NCI-H2029 (cell line): ENCODE measurements at regions not wholly inside any gene's neighbourhood (a gene's known extent, or its start where the extent isn't known, plus 50 kb on each side); places are given as distances from the start of the nearest gene placed in this dataset.

ENCODE experiments used
- DNase-seq: peaks from one replicate; lab custom pipeline; 2025; lab: John Stamatoyannopoulos, UW

DNA sequence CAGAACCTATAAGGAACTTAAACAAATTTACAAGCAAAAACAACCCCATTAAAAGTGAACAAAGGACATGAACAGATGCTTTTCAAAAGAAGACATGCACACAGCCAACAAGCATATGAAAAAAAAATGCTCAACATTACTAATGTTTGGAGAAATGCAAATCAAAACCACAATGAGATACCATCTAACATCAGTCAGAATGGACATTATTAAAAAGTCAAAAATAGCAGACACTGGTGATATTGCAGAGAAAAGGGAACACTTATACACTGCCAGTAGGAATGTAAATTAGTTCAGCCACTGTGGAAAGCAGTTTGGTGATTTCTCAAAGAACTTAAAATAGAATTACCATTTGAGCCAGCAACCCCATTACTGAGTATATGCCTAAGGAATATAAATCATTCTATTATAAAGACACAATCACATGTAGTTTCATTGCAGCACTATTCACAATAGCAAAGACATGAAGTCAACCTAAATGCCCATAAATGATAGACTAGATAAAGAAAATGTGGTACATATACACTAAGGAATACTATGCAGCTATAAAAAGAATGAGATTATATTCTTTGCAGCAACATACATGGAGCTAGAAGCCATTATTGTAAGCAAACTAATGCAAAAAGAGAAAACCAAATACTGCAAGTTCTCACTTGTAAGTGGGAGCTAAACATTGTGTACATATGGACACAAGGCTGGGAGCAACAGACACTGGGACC, 1509.4 kb downstream of the TECRL start:
- no peak for DNase-seq

DNA sequence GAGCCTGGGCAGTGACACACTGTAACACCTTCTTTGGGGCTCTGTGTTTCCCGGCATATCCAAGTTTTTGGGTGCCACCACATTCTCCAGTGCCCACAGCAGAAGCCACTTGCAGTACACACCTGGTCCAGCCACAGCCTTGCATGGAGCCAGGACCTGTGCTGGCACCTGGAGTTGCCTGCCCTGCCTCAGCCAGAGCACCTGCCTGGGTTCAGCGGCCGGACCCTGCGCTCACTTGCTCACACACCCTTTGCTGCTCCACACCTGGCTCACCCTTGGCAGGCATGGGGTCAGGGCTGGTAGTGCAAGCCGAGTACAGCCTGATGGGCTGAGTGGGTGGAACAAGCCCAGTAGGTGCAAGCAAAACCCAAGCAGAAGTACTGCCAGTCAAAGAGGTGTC, 1511.1 kb downstream of the TECRL start:
- DNase-seq: no peak

DNA sequence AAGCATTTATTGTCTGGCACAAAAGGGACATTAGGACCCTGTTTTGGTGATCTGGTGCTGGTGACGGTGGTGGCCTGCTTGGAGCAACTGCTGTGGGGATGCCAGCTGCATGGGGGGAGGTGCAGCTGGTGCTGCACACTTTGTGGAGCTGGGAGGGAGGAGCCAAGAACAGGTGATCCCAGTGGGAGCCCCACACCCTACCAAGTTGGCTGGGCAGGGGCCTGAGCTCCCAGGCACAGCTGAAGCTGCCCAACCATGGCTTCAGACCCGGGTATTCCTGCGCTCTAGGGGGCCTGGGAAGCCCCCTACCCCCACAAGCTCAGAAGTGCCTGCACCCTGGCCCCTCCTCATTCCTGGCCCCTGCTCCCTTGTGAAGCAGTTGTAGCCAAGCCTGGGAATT, 1512.5 kb downstream of the TECRL start:
- DNase-seq: no peak

DNA sequence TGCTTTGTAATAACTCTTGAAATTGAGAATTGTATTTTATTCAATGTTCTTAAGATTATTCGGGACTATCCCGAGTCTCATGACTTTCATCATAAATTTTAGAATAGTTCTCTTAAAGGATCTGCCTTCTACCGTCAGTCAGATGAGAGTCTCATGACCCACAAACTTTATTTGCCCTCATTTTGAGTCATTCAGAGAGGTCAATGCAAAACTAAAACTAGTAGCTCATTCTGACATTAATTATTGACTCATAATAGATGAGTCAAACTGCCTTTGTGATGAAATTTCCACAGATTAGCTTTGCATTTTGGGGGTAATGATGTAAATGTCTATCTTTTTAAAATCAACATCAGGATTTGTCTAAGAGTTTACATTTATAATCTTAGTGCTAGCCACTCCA, 1527.3 kb downstream of the TECRL start:
- DNase-seq: no peak

DNA sequence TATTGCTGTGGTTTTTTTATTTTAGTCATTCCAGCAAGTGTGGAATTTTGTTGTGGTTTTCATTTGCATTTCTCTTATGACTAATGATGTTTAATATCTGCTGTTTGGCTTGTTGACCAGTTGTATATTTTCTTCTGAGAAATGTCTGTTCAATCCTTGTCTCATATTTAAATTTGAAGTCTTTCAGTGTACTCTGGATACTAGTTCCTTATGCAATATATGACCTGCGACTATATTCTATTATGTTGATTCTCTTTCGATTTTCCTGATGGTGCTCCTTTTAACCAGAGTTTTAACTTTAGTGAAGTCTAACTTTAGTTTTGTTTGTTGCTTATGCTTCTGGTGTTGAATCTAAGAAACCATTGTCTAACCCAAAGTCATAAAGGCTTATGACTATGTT, 1528.0 kb downstream of the TECRL start:
- no peak for DNase-seq

DNA sequence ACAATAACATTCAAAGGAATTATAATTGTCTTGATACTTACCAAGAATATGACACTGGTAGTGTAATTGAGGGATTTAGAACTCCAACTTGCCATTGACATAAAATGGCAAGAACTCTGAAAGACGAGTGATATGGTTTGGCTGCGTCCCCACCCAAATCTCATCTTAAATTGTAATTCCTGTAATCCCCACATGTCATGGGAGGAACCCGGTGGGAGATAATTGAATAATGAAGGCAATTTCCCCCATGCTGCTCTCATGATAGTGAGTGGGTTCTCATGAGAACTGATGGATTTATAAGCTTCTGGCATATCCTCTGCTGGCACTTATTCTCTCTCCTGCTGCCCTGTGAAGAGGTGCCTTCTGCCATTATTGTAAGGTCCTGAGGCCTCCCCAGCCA, 1536.4 kb downstream of the TECRL start:
- no peak for DNase-seq

DNA sequence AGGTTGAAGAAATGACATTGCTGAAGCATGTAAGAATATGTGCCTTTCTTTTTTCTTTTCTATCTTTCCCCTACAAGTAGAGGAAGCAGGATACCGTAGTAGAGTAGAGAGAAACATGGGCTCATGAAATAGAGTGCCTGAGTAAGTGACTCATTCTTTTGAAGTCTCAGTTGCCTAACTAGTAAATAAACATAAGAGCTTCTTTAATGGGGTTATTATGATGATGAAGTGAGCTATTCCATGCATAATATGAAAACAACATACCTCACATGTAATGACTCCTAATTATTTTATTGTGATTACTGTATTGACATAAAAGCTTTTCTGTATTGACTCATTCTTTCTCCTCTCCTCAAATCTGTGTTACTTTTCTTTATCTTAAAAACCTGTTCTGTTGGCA, 1538.2 kb downstream of the TECRL start:
- no peak for DNase-seq

DNA sequence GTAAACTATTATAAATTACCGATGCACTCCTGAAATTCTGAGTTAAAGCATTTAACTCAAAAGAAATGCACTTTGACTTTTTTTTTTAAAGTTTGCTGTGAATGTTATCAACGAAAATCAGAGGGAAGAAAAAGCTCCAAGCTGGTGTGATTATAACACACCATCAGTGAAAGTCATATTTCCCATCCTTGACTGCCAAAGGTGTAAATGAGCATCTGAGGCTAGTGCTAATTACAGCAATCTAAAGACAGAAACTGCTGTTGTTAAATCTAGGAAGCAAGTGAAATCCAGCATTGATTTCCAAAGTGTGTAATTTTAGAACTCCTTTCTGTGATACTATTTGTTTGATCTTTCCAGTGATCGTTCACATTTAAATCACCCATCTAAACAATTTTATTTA, 1538.8 kb downstream of the TECRL start:
- DNase-seq: no peak

DNA sequence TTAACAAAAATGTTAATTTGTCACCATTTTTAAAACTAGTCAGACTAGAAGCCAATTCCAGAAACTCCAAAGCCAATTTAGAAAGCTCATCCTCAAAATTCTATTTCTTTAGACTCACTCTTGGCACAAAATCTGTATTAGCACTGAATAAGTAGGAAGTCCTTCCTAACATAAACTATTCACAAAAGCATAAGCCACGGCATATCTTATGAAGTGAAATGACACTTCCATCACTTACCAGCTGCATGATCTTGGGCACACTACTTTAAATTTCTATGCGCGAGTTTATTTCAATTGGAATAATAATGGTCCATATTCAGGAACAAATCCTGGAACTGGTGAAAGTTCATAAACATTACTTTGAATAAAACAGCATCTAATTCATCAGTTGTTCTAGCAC, 1544.0 kb downstream of the TECRL start:
- no peak for DNase-seq

DNA sequence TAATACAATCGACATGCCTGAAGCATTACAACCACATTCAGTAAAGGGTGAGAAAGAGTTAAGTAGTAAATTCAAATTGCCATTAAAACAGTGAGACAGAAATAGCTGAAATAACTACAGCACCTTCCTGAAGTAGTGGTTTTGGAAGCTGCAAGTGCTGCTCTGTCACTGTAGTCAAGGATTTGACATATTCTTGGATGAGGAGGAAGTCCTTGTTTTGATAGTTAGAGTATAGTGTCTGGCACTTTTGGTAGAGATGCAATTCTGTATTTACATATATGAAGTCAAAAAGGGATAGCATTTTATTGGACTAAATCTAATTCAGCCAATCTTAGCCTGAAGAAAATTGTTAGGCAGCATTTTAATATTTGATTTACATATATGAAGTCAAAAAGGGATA, 1559.6 kb downstream of the TECRL start:
- no peak for DNase-seq

DNA sequence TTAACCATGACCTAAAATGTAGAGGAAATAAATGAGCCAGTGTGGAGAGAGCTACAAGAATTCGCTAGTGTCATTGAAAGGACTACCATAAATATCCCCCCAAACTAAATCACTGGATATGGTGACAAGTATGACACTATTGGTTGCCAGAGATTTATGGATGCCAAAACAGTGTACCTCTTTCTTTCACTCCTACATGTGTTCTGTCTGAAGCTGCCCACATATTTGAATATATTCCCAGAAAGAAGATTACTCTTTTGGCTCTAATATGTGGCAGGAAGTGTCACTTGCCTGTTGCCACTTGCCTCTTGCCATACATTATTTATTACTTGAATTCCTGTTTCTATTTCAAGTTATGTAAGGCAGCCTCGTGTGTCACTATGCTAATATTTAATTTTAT, 1573.6 kb downstream of the TECRL start:
- no peak for DNase-seq

DNA sequence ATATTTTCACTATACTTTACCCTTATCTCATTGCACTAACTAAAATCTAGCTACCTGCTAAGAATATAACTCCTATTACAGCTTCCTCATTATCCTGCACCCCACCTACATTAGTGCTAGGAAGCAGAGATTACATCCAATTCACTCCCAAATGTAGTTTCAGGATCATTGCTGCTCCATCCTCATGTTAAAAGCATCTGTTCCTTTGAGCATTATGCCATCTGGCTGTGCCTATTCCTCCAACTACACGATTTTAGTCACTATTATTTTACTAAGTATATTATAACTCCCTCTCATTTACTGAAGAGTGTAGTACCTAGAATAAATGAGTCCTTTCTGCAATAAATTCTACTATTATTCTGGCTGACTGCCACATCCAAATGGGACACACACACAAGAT, 1586.9 kb downstream of the TECRL start:
- DNase-seq: no peak

DNA sequence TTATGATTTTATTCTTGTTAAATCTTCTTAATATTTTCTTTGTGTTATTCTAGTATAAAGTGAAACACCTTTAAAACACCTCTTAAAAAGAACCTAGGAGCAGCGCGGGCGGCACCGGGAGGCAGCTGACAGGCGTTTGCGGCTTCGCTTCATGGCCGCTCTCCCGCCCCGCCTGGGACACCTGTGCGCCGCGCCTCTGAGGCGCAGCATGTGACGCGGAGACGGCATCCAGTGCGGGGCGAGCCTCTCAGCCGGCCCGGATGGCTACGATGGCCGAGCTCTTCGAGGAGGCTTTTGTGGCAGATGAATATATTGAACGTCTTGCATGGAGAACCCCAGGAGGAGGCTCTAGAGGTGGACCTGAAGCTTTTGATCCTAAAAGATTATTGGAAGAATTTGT, 1592.7 kb downstream of the TECRL start:
- DNase-seq: no peak

DNA sequence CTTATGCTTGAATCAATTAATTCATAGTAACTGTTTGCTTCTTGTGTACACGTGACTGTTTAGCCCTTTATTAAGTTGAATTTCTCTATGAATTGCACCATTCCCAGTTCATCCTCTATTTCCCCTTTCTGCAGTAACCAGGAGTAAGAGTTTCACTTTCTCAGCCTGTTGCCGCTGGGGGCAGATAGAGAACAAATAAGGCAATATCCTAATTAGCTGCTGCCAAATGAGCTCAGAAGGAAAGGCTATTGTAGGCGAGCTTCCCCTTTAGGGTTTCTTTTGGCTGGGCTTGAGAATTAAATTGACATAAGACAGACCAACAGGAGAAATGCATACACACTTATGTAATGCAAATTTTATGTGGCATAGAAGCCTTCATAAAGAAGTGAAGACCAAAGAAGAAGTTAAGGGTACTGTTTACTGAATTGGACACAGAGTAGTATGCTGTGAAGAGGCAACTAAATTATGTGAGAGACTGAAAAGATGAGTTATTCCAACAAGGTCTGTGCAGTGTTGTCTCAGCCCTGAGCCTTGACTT, 1594.7 kb downstream of the TECRL start:
- no peak for DNase-seq

DNA sequence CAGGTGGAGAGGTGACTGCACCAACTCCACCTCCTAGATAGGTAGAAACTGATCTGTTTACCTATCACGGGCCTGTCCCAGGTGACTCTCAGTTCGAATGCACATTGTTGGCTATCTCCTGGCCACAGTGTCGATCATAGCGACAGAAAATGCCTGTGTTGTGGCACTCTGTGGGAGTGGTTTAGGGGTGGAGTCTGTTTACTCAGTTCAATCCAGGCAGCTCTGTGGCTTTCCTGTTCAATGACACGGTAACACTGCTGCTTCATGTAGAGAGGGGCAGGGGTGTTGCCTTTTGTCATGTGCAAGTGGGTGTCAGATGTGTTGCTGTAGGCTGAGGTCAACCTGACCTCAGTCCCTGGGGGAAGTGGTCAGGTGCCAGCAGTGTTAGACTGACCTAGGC, 1602.4 kb downstream of the TECRL start:
- no peak for DNase-seq

DNA sequence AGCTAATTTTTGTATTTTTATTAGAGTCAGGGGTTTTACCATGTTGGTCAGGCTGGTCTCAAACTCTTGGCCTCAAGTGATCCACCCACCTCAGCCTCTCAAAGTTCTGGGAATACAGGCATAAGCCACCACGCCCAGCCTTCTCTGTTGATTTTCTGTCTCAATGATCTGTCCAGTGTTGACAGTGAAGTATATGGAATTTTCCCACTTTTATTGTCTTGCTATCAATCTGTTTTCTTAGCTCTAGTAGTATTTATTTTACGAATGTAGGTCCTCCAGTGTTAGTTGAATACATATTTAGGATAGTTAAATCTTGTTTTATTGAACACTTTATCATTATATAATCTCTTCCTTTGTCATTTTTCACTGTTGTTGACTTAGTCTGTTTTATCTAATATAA, 1603.9 kb downstream of the ADGRL3 start:
- no peak for DNase-seq

DNA sequence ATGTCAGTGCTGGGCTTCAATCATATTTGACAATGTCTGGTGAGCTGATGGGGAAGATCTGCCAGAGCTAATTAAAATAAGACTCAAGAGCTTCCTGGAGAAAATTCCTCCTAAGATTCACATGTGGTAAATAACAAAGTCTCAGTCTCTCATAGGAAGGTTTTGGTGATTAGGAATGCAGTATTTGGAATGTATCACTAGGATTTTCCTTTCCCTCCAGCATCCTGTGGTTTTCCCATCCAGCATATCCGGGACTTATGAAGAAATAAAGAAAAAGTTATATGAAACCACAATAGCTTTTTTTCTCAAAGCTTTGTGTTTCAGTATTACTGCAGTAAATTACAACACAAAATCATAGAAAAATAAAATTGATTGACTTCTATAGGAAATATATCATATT, 1597.1 kb downstream of the ADGRL3 start:
- DNase-seq: no peak

DNA sequence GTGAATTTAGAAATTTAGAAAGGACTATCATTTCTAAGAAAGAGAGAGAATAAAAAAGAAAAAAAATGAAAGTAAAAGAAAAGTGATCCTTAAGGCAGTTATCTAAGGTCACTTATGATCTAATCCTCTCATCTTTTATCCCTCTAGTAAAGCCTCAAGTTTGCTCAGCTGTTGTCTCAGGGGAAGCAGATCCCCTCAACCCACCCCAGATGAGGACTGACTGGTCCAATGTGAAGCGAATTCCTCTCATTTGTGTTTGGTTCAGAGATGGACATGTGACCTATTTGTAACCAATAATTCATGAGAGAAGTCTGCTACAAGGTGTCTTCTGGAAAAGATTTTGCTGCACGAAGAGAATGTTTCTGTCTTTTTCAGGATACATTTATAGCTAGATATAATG, 1591.3 kb downstream of the ADGRL3 start:
- DNase-seq: no peak

DNA sequence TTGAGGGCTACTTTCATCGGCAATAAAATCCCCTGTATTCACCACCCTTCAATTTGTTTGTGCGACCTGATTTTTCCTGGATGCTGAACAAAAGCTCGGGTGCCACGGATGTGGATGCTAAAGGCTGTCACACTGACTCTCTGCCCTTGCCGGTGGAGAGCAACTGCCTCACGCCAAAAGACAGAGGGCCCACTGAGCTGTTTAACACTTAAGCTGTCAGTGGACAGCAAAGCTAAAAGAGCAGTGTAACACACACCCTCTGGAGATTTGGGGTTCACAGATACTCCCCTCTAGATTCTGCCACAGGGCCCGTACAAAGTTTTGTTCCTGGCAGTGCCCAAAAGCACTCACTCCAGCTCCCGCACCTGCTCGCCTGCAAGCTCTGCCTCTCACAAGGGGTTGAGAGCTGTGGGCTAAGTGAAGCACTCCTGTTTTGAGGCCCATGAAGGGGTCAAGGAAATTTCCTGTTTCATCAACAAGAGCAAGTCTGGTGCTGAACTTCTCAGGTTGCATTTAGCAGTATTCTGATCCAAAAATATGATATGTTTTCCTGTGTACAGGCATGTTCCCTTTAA, 1571.9 kb downstream of the ADGRL3 start:
- DNase-seq: no peak

DNA sequence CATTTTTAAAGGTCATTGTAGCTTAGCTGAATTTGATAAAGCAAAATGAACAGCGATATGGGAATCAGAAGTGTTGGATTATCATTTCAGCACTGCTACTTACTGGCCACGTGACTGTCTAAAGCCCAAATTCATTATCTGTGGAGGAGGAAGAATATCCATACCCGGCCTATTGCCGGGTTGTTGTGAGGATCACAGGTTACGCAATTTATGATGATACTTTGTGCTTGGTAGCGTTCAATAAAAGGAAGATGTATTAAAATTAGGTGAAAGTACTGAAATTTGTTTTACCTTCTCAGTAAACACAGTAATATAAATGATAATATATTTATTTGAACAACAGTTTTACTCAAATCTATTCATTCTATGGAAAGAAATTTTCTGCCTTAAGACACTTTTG, 1540.2 kb downstream of the ADGRL3 start:
- no peak for DNase-seq

DNA sequence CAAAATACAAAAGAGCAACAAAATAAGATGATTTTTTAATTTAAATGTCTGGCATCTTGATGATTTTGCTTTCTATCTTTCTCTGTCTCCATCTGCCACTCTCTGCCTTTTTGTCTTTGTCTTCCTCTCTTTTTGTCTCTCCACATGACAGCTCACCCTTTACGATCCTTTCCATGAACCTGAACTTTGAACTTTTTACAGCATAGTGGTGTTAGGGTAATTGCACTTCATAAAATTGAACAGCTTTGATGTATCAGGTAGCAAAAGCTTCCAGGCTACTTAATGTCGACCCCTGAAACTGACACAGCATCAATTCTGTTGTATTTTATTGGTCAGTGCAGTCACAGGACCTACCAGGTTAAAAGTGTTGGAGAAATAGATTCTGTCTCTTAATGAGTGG, 1517.0 kb downstream of the ADGRL3 start:
- no peak for DNase-seq

DNA sequence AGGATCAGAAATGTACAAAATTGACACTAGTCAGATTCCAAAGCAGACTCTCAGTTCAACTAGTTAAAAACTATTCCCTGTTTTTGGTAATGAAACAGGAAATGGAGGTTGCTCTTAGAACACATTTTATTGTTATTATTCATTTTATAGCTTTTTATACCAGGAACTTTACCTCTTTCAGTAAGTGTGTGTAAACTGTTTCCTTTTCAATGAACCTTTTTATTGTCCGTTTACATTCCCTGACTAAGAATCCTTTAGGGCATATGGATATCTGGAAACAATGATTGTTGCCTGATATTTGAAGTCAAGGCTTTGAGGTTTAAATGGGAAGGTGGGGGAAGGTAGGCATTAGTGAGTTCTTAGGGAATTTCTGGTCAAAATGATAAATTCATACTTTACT, 1511.4 kb downstream of the ADGRL3 start:
- no peak for DNase-seq

DNA sequence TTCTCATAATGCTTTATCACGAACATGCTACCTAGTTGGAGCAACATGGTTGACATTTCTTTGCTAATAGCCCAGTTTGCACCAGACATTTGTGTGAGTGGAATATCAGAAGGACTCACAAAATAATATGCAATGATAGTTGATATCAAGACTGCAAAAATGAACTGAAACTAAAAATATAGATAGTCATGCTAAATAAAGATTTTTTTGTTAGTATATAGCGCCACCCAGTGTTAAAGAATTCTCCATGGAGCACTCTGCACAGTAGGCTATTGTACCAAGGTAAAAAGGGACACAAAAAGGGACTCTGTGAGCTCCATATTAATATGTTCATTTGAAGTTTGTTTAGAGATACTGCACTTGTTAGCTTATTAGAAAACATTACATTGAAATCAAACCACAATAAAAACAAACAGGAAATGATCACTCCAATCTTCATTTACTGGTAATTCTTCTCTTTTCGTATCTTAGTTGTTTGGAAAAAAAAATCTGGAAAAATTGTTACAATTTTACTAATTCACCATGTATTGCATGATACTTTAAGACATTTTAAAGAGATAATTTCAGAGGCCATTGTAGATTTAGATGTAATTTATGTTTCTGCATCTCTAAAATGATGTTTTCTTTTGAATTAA, 1509.6 kb downstream of the ADGRL3 start:
- DNase-seq: no peak

DNA sequence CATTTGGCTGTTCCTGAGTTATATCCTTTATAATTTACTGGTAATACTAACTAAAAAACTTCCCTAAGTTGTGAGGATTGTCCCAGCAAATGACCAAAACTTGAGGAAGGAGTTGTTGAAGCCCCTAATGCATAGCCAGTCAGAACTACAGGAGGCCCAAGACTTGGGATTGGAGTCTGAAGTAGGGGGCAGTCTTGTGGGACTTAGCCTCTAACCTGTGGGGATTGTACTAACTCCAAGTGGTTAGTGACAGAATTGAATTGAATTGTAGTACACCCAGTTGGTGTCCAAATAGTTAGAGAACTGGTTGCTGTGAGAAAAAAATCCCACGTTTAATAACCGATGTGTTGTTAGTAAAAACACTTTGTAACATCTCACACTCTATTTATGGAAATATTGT, 1506.3 kb downstream of the ADGRL3 start:
- DNase-seq: no peak
